HepG2 (cell line): ENCODE measurements at regions not wholly inside any gene's neighbourhood (a gene's known extent, or its start where the extent isn't known, plus 50 kb on each side); places are given as distances from the start of the nearest gene placed in this dataset.

Experiments
- CERS6 ChIP-seq: sonication (generic); formaldehyde crosslinking; IDR thresholded peaks from 2 replicates; pipeline ENCODE4 v1.5.0; 2020; ENCODE audit warnings: missing genetic modification reagents
- FOXC1 ChIP-seq: sonication (generic); formaldehyde crosslinking; IDR thresholded peaks from 2 replicates; pipeline ENCODE4 v1.8.0; 2022; ENCODE audit warnings: mild to moderate bottlenecking, missing genetic modification reagents, borderline replicate concordance
- GTF2F1 ChIP-seq: fragments of 150-350 bp; IDR thresholded peaks from 2 replicates; pipeline ENCODE4 v1.6.1; 2014; ENCODE audit warnings: low read length
- MED1 ChIP-seq: sonication (generic); formaldehyde crosslinking; IDR thresholded peaks from 2 replicates; pipeline ENCODE4 v1.4.0; 2020; ENCODE audit warnings: missing genetic modification reagents
- NCOA2 ChIP-seq: sonication (generic); formaldehyde crosslinking; IDR thresholded peaks from 2 replicates; pipeline ENCODE4 v1.8.0; 2022; ENCODE audit warnings: inconsistent platforms
- NCOR1 ChIP-seq: fragments of 200-600 bp; sonication (generic); IDR thresholded peaks from 2 replicates; pipeline ENCODE4 v1.7.0; 2017; ENCODE audit warnings: antibody characterized with exemption, low read length, borderline replicate concordance
- ONECUT2 ChIP-seq: sonication (generic); formaldehyde crosslinking; IDR thresholded peaks from 2 replicates; pipeline ENCODE4 v1.4.0; 2020; ENCODE audit warnings: missing genetic modification reagents
- PHB2 ChIP-seq: fragments of 450-650 bp; IDR thresholded peaks from 2 replicates; pipeline ENCODE4 v1.6.1; 2018; ENCODE audit not compliant: partially characterized antibody
- SIX1 ChIP-seq: sonication (generic); formaldehyde crosslinking; IDR thresholded peaks from 2 replicates; pipeline ENCODE4 v1.4.0; 2020; ENCODE audit warnings: missing genetic modification reagents, borderline replicate concordance
- SKIL ChIP-seq: sonication (generic); formaldehyde crosslinking; IDR thresholded peaks from 2 replicates; pipeline ENCODE4 v1.8.0; 2022; ENCODE audit warnings: missing genetic modification reagents, mild to moderate bottlenecking, moderate library complexity, borderline replicate concordance
- SP2 ChIP-seq: sonication (generic); formaldehyde crosslinking; IDR thresholded peaks from 2 replicates; pipeline ENCODE4 v1.5.1; 2020; ENCODE audit warnings: mild to moderate bottlenecking, missing genetic modification reagents
- SUZ12 ChIP-seq: fragments of 150-350 bp; IDR thresholded peaks from 2 replicates; pipeline ENCODE4 v1.6.1; 2014; ENCODE audit warnings: low read depth, low read length
- TCF7 ChIP-seq: sonication (generic); IDR thresholded peaks from 2 replicates; pipeline ENCODE4 v1.6.1; 2016; ENCODE audit warnings: antibody characterized with exemption, low read depth
- TFDP1 ChIP-seq: IDR thresholded peaks from 2 replicates; pipeline ENCODE4 v1.6.1; 2016; ENCODE audit warnings: missing compliant biosample characterization, missing genetic modification reagents, borderline replicate concordance
- U2AF1 ChIP-seq: fragments of 200-400 bp; formaldehyde crosslinking; optimal IDR thresholded peaks from 2 replicates; pipeline ENCODE3; 2017; ENCODE audit warnings: mild to moderate bottlenecking, low read depth, low read length
- ZFP90 ChIP-seq: sonication (generic); formaldehyde crosslinking; IDR thresholded peaks from 2 replicates; pipeline ENCODE4 v1.8.0; 2022; ENCODE audit warnings: missing genetic modification reagents, mild to moderate bottlenecking, inconsistent platforms, borderline replicate concordance
- ZNF180 ChIP-seq: sonication (generic); formaldehyde crosslinking; IDR thresholded peaks from 2 replicates; pipeline ENCODE4 v1.4.0; 2020; ENCODE audit warnings: low read depth, missing genetic modification reagents, borderline replicate concordance
- ZNF224 ChIP-seq: sonication (generic); formaldehyde crosslinking; IDR thresholded peaks from 2 replicates; pipeline ENCODE4 v1.5.0; 2020; ENCODE audit warnings: mild to moderate bottlenecking, missing genetic modification reagents
- ZNF225 ChIP-seq: sonication (generic); formaldehyde crosslinking; IDR thresholded peaks from 2 replicates; pipeline ENCODE4 v1.4.0; 2020; ENCODE audit warnings: mild to moderate bottlenecking, missing genetic modification reagents
- ZNF354B ChIP-seq: sonication (generic); formaldehyde crosslinking; IDR thresholded peaks from 2 replicates; pipeline ENCODE4 v1.8.0; 2022; ENCODE audit warnings: mild to moderate bottlenecking, missing genetic modification reagents
- ZNF362 ChIP-seq: sonication (generic); formaldehyde crosslinking; IDR thresholded peaks from 2 replicates; pipeline ENCODE4 v1.4.0; 2020; ENCODE audit warnings: missing genetic modification reagents, mild to moderate bottlenecking, borderline replicate concordance
- ZNF431 ChIP-seq: sonication (generic); formaldehyde crosslinking; IDR thresholded peaks from 2 replicates; pipeline ENCODE4 v1.9.0; 2022; ENCODE audit warnings: missing genetic modification reagents, low read depth, mild to moderate bottlenecking, borderline replicate concordance
- ZNF616 ChIP-seq: sonication (generic); formaldehyde crosslinking; IDR thresholded peaks from 2 replicates; pipeline ENCODE4 v1.5.0; 2020; ENCODE audit warnings: low read depth, mild to moderate bottlenecking, missing genetic modification reagents
- ZNF7 ChIP-seq: IDR thresholded peaks from 2 replicates; pipeline ENCODE4 v1.6.1; 2016; ENCODE audit warnings: missing biosample characterization, missing genetic modification reagents
- ZNF709 ChIP-seq: sonication (generic); formaldehyde crosslinking; IDR thresholded peaks from 2 replicates; pipeline ENCODE4 v1.5.0; 2020; ENCODE audit warnings: mild to moderate bottlenecking, missing genetic modification reagents
- ZNF784 ChIP-seq: sonication (generic); formaldehyde crosslinking; IDR thresholded peaks from 2 replicates; pipeline ENCODE4 v1.5.1; 2020; ENCODE audit warnings: missing genetic modification reagents, mild to moderate bottlenecking, borderline replicate concordance

GRCh38 chr12:93107514-93108312 lies 178.6 kb upstream of the EEA1 start (continued):
- TF ChIP-seq SKIL (CRISPR knock-in tag) (no peak), SUZ12 (no peak), ZNF180 (CRISPR knock-in tag) (no peak), CERS6 (CRISPR knock-in tag) (no peak), ZFP90 (CRISPR knock-in tag) (no peak), ZNF225 (CRISPR knock-in tag) (no peak), GTF2F1 (no peak), SIX1 (peak; percentile 27; the same call in 1 of the 2 replicates), FOXC1 (no peak), ZNF224 (CRISPR knock-in tag) (no peak), ZNF784 (CRISPR knock-in tag) (no peak), ZNF354B (CRISPR knock-in tag) (no peak), NCOA2 (CRISPR knock-in tag) (0 out of 2 replicates have a peak, but pooled peaks have one; percentile 29), TFDP1 (no peak), ZNF431 (CRISPR knock-in tag) (no peak), PHB2 (no peak), TCF7 (no peak), ZNF709 (CRISPR knock-in tag) (no peak), NCOR1 (no peak), SP2 (CRISPR knock-in tag) (no peak), MED1 (CRISPR knock-in tag) (no peak), ONECUT2 (CRISPR knock-in tag) (no peak), ZNF362 (CRISPR knock-in tag) (peak; percentile 73), U2AF1 (no peak), ZNF616 (no peak), ZNF7 (CRISPR knock-in tag) (no peak)
